ENCODE measurements at regions not wholly inside any gene's neighbourhood (a gene's known extent, or its start where the extent isn't known, plus 50 kb on each side); places are given as distances from the start of the nearest gene placed in this dataset.

DNA sequence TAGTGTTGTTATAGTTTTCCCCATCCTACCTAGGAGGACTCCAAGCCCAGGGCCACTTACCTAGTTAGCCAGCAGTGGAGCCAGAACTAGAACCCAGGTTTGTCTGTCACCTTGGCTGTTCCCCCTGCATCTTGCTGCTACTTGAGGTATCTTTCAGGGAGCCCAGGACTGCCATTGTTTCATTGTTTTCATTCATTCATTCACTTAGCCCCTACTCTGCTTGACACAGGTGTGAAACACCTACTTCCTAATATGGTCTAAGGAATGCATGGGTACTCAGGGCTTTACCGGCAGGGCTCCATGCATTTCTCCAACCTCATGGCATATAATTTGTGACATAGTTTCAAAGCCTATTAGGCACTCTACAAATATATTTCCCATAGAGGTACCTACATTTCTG is 266.6 kb upstream of the TPM1 start:
- TF ChIP-seq, protein P1, sequence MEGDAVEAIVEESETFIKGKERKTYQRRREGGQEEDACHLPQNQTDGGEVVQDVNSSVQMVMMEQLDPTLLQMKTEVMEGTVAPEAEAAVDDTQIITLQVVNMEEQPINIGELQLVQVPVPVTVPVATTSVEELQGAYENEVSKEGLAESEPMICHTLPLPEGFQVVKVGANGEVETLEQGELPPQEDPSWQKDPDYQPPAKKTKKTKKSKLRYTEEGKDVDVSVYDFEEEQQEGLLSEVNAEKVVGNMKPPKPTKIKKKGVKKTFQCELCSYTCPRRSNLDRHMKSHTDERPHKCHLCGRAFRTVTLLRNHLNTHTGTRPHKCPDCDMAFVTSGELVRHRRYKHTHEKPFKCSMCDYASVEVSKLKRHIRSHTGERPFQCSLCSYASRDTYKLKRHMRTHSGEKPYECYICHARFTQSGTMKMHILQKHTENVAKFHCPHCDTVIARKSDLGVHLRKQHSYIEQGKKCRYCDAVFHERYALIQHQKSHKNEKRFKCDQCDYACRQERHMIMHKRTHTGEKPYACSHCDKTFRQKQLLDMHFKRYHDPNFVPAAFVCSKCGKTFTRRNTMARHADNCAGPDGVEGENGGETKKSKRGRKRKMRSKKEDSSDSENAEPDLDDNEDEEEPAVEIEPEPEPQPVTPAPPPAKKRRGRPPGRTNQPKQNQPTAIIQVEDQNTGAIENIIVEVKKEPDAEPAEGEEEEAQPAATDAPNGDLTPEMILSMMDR (IDR thresholded peaks at IDR 0.05; ENCODE audit: insufficient read depth, low read length): no peak
- TF ChIP-seq POLR2AphosphoS5 (IDR thresholded peaks at IDR 0.05; ENCODE audit: low read depth) (no peak), SPI1 (IDR thresholded peaks at IDR 0.05; ENCODE audit: borderline replicate concordance, low read depth) (no peak), GABPA (IDR thresholded peaks at IDR 0.05; ENCODE audit: low read depth) (no peak)
- TF ChIP-seq, protein P2, sequence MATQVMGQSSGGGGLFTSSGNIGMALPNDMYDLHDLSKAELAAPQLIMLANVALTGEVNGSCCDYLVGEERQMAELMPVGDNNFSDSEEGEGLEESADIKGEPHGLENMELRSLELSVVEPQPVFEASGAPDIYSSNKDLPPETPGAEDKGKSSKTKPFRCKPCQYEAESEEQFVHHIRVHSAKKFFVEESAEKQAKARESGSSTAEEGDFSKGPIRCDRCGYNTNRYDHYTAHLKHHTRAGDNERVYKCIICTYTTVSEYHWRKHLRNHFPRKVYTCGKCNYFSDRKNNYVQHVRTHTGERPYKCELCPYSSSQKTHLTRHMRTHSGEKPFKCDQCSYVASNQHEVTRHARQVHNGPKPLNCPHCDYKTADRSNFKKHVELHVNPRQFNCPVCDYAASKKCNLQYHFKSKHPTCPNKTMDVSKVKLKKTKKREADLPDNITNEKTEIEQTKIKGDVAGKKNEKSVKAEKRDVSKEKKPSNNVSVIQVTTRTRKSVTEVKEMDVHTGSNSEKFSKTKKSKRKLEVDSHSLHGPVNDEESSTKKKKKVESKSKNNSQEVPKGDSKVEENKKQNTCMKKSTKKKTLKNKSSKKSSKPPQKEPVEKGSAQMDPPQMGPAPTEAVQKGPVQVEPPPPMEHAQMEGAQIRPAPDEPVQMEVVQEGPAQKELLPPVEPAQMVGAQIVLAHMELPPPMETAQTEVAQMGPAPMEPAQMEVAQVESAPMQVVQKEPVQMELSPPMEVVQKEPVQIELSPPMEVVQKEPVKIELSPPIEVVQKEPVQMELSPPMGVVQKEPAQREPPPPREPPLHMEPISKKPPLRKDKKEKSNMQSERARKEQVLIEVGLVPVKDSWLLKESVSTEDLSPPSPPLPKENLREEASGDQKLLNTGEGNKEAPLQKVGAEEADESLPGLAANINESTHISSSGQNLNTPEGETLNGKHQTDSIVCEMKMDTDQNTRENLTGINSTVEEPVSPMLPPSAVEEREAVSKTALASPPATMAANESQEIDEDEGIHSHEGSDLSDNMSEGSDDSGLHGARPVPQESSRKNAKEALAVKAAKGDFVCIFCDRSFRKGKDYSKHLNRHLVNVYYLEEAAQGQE (IDR thresholded peaks at IDR 0.05; ENCODE audit: insufficient replicate concordance, low read depth): no peak
